ENCODE measurements at regions not wholly inside any gene's neighbourhood (a gene's known extent, or its start where the extent isn't known, plus 50 kb on each side); places are given as distances from the start of the nearest gene placed in this dataset.

- WGBS, 2 experiments (ENCODE audit: extremely low coverage in 2 of 2, insufficient read length in 1 of 2), result no CpG with 5 or more reads among the region's 4 CpGs
- Histone ChIP-seq H4K20me1 (ENCODE audit: insufficient read depth, low read length) (no peaks in the 10 kb centered on the region), H3K9me3 (ENCODE audit: control insufficient read depth, insufficient read depth, low read length) (no peaks in the 10 kb centered on the region; the same call in 1 of the 2 replicates), H3K4ac (ENCODE audit: low read depth, low read length) (no peak overlapping the region), H3K9ac (ENCODE audit: low read depth, low read length) (no peak overlapping the region), H3K27ac (ENCODE audit: insufficient read depth, low read length) (no peak overlapping the region), H4K5ac (ENCODE audit: low read depth, low read length) (no peak overlapping the region), H4K8ac (ENCODE audit: low read depth in 2 of 2, low read length in 2 of 2) (no peak overlapping the region), H3K23ac (ENCODE audit: low read depth, low read length) (no peak overlapping the region), H3K27me3 (ENCODE audit: control insufficient read depth, insufficient read depth, low read length) (no peaks in the 10 kb centered on the region), H2BK5ac (ENCODE audit: low read depth, low read length, poor library complexity, severe bottlenecking) (no peak overlapping the region), H3K9me1 (ENCODE audit: insufficient read depth, low read length) (no peaks in the 10 kb centered on the region), H3K18ac (ENCODE audit: low read depth, low read length) (no peak overlapping the region), H3K14ac (replicated peaks; ENCODE audit: low read depth, low read length) (no peak overlapping the region), H2AFZ (replicated peaks; ENCODE audit: low read length, poor library complexity) (no peak overlapping the region), H3K79me1 (ENCODE audit: low read depth in 1 of 2, low read length in 2 of 2) (no peaks in the 10 kb centered on the region), H2AK5ac (ENCODE audit: low read depth, low read length) (no peak overlapping the region), H2BK15ac (ENCODE audit: low read depth, low read length) (no peak overlapping the region), H3K4me2 (ENCODE audit: low read depth, low read length) (no peak overlapping the region), H2BK120ac (ENCODE audit: low read depth, low read length) (no peak overlapping the region), H3K36me3 (ENCODE audit: control insufficient read depth, insufficient read depth, low read length) (no peaks in the 10 kb centered on the region), H3K4me1 (ENCODE audit: control insufficient read depth, insufficient read depth, low read length) (no peaks in the 10 kb centered on the region), H3K56ac (ENCODE audit: extremely low read depth, insufficient read depth, low read length) (no peak overlapping the region), H2AK9ac (replicated peaks; ENCODE audit: low read depth, low read length, poor library complexity) (no peak overlapping the region), H2BK20ac (ENCODE audit: low read depth, low read length) (no peak overlapping the region), H4K91ac (ENCODE audit: insufficient read depth, low read depth, low read length) (no peak overlapping the region), H3K4me3 (ENCODE audit: insufficient read depth, low read depth, low read length) (no peak overlapping the region)
- ChIA-PET POLR2A (ENCODE audit: unreplicated experiment) (no interaction called here), CTCF (no interaction called here)
- ATAC-seq (ENCODE audit: low read depth) (no peak), DNase-seq (no peak)
- TF ChIP-seq RFX5 (IDR thresholded peaks at IDR 0.05; ENCODE audit: low read depth, low read length) (no peak), BHLHE40 (IDR thresholded peaks at IDR 0.05; ENCODE audit: low read depth, low read length) (no peak), CEBPB (IDR thresholded peaks at IDR 0.05; ENCODE audit: low read depth, low read length) (no peak), ELK1 (IDR thresholded peaks at IDR 0.05; ENCODE audit: borderline replicate concordance, low read depth, low read length) (no peak), MAZ (IDR thresholded peaks at IDR 0.05; ENCODE audit: borderline replicate concordance, low read depth, low read length) (no peak), SMC3 (IDR thresholded peaks at IDR 0.05; ENCODE audit: low read depth, low read length) (no peak), CTCF (conservative IDR thresholded peaks at IDR 0.05; ENCODE audit: low read depth, low read length) (no peak), RCOR1 (IDR thresholded peaks at IDR 0.05; ENCODE audit: insufficient replicate concordance, low read length) (no peak), CHD1 (IDR thresholded peaks at IDR 0.05; ENCODE audit: low read depth, low read length) (no peak), NFE2L2 (IDR thresholded peaks at IDR 0.05; ENCODE audit: low read depth, low read length) (no peak), FOS (IDR thresholded peaks at IDR 0.05; ENCODE audit: low read depth, low read length) (no peak), MXI1 (IDR thresholded peaks at IDR 0.05; ENCODE audit: borderline replicate concordance, low read depth, low read length) (no peak), RAD21 (IDR thresholded peaks at IDR 0.05; ENCODE audit: low read length) (no peak), MAFK (IDR thresholded peaks at IDR 0.05; ENCODE audit: low read depth, low read length) (no peak), POLR2A (IDR thresholded peaks at IDR 0.05; ENCODE audit: low read depth, low read length) (no peak)
- in situ Hi-C loops (cut with MboI; ENCODE audit: low sequenced_read_pairs), result no loop called here
- dilution Hi-C loops (cut with HindIII; ENCODE audit: low sequenced_read_pairs, unreplicated experiment), result no loop called here
- intact Hi-C loops (cut with micrococcal nuclease), result no loop called here
- no TSS peak for BruUV-seq (replicated peaks)
Measured at GRCh38 chr7:21304808-21305375, 123.0 kb upstream of the SP4 start.
